Body of pancreas (tissue), 4 donors: ENCODE measurements at regions not wholly inside any gene's neighbourhood (a gene's known extent, or its start where the extent isn't known, plus 50 kb on each side); places are given as distances from the start of the nearest gene placed in this dataset.

Source experiments
- ATAC-seq: fragments of 150-250 bp; one replicate; pipeline ENCODE4 v1.9.1; 2016
- DNase-seq, 4 donors: peaks; one replicate each; pipeline ENCODE4 v3.0.0-alpha.2; 2019
- H3K27ac ChIP-seq, 4 donors: fragments of 200-600 bp; sonication (generic); 1 replicate in 3 of 4; 2 replicates in 1 of 4; pipeline versions ENCODE4 v1.5.1 to v1.6.1; 2016 to 2019; ENCODE audit warnings: mild to moderate bottlenecking in 1 of 4, mixed read lengths in 1 of 4, moderate library complexity in 1 of 4
- H3K27me3 ChIP-seq, 2 donors: fragments of 200-600 bp; sonication (generic); one replicate each; pipeline ENCODE4 v1.6.0; 2016; ENCODE audit warnings: mild to moderate bottlenecking in 1 of 2
- H3K36me3 ChIP-seq, 2 donors: fragments of 200-600 bp; sonication (generic); replicated peaks in 1 of 2; 2 replicates each; pipeline ENCODE4 v1.5.1; 2016; ENCODE audit warnings: low read depth in 2 of 2; ENCODE audit not compliant: insufficient read depth in 1 of 2
- H3K4me1 ChIP-seq: fragments of 200-600 bp; sonication (generic); one replicate; pipeline ENCODE4 v1.6.0; 2016
- H3K4me3 ChIP-seq, 2 donors: fragments of 200-600 bp; sonication (generic); 1 replicate in 1 of 2; 2 replicates in 1 of 2; pipeline ENCODE4 v1.5.1; 2016 to 2019
- H3K9me3 ChIP-seq, 3 donors: fragments of 200-600 bp; sonication (generic); 1 replicate in 2 of 3; 2 replicates in 1 of 3; pipeline ENCODE4 v1.5.1; 2016
- CTCF ChIP-seq, 7 experiments: fragments of 450-650 bp in 4 of 7; fragments of 200-600 bp in 3 of 7; sonication (generic) in 3 of 7; IDR thresholded peaks; one replicate each; pipeline ENCODE4 v1.5.1; 2016 to 2019; ENCODE audit warnings: antibody characterized with exemption in 7 of 7
- POLR2A ChIP-seq, 3 donors: fragments of 450-650 bp; IDR thresholded peaks; one replicate each; pipeline ENCODE4 v1.6.1; 2016; ENCODE audit warnings: antibody characterized with exemption in 3 of 3, mild to moderate bottlenecking in 2 of 3
- WGBS, 2 donors: methylation state at CpG; one replicate each; pipeline ENCODE4 v1.1.5; 2017; 5-methylcytosine and 5-hydroxymethylcytosine counted together
- intact Hi-C: fragments of 100-400 bp; cut with DNase I; formaldehyde crosslinking; loops from one replicate; pipeline ENCODE4 v1.15.1; 2023

DNA sequence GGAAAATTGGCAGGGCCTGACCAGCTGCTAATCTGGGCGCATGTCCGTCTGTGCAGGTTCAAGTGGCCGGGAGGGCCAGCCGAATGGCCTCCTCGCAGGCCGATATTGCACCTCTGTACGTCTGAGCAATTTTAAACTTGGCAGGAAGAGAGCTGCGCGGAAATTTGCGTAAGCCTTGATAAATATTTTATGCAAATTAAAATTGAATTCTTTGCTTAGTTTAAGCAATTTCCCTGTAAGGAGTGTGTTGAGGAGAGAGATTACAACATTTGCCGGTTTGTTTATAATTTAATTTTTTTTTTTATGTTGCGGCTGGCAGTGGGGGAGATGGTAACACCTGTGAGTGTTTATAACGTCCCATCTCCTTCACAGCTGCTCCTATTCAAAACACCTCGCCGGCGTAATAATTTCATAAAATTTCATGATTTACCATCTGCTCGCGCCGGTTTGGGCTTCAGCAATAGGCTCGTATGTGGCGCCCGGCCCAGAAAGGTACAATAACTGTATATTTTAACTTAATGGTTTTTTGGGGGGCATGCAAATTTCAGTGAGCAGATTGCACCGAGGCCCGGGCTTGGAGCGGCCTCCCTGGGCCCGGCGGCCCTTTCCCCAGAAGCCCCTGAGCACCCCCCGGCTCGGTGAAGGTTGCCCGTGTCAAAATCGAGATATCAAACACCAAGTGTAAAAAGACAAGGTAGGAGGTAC, 269.4 kb upstream of the MVB12B start:
- DNase-seq: no peak
- 74% methylated on average over 31 of the region's 31 CpGs for WGBS, 2 donors
- no peak overlapping the region for H3K4me3 ChIP-seq
- no peaks in the 10 kb centered on the region for H3K27me3 ChIP-seq
- no peak for ATAC-seq
- H3K27ac ChIP-seq: no peak overlapping the region
- H3K9me3 ChIP-seq: no peaks in the 10 kb centered on the region
- no peaks in the 10 kb centered on the region for H3K36me3 ChIP-seq
- H3K4me1 ChIP-seq: no peaks in the 10 kb centered on the region
- TF ChIP-seq CTCF (IDR thresholded peaks at IDR 0.05) (no peak), POLR2A (IDR thresholded peaks at IDR 0.05) (no peak)
- intact Hi-C loops: no loop called here

GRCh38 chr9:126058011-126058531, 268.6 kb upstream of the MVB12B start:
- Histone ChIP-seq H3K27ac (no peak overlapping the region), H3K27me3 (no peaks in the 10 kb centered on the region), H3K36me3 (no peaks in the 10 kb centered on the region), H3K4me3 (no peak overlapping the region), H3K4me1 (no peaks in the 10 kb centered on the region), H3K9me3 (no peaks in the 10 kb centered on the region)
- no peak for ATAC-seq
- 26 to 34% methylated on average over 9 of the region's 9 CpGs for WGBS, 2 donors
- DNase-seq: no peak
- intact Hi-C loops: no loop called here
- no peak for TF ChIP-seq POLR2A (IDR thresholded peaks at IDR 0.05)
- TF ChIP-seq CTCF (IDR thresholded peaks at IDR 0.05): no peak

GRCh38 chr9:126058591-126058990, 268.0 kb upstream of the MVB12B start:
- no peaks in the 10 kb centered on the region for H3K4me1 ChIP-seq
- H3K36me3 ChIP-seq: no peaks in the 10 kb centered on the region
- 49 to 50% methylated on average over 15 to 16 of the region's 16 CpGs for WGBS, 2 donors
- no peak overlapping the region for H3K27ac ChIP-seq
- no peak overlapping the region for H3K4me3 ChIP-seq
- no peak for DNase-seq
- H3K9me3 ChIP-seq: no peaks in the 10 kb centered on the region
- no peaks in the 10 kb centered on the region for H3K27me3 ChIP-seq
- intact Hi-C loops: no loop called here
- no peak for ATAC-seq
- no peak for TF ChIP-seq CTCF (IDR thresholded peaks at IDR 0.05)
- no peak for TF ChIP-seq POLR2A (IDR thresholded peaks at IDR 0.05)

DNA sequence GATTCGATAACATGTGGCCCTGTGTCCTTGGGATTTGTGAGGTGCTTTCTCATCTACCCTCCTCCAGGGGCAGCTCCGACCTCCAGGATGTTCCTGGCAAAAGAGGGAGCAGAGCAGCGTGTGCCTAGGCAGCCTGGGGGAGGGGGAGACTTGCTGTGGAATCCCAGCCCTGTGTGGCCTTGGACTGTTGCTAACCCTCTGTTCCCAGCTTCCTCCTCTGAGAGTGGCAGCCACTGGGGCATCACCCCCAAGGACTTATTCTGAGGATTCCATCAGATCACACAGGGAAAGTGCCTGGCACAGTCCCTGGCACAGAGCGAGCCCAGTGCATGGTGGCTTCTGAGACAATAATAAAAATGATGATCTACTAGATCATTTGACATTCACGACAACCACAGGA, 265.1 kb upstream of the MVB12B start:
- no peak for DNase-seq
- Histone ChIP-seq H3K27me3 (peaks cover 0 to 3% of the 10 kb centered on the region in 2 donors), H3K4me3 (no peak overlapping the region), H3K27ac (no peak overlapping the region), H3K4me1 (no peaks in the 10 kb centered on the region), H3K9me3 (no peaks in the 10 kb centered on the region), H3K36me3 (no peaks in the 10 kb centered on the region)
- no peak for ATAC-seq
- TF ChIP-seq CTCF (IDR thresholded peaks at IDR 0.05) (no peak), POLR2A (IDR thresholded peaks at IDR 0.05) (no peak)
- intact Hi-C loops: no loop called here
- 49 to 55% methylated on average over 5 of the region's 5 CpGs for WGBS, 2 donors
